Neural cell (in vitro differentiated cells): ENCODE measurements at regions not wholly inside any gene's neighbourhood (a gene's known extent, or its start where the extent isn't known, plus 50 kb on each side); places are given as distances from the start of the nearest gene placed in this dataset.

ENCODE experiments used
- H2AFZ ChIP-seq: fragments of 200-600, 300-800 bp; sonication (generic), shearing (Covaris generic); 2 replicates; pipeline ENCODE4 v1.6.0; 2014; ENCODE audit warnings: low read depth, mild to moderate bottlenecking, antibody characterized with exemption, low read length, moderate library complexity
- H3F3A ChIP-seq: fragments of 200-600 bp; shearing (Covaris generic); 2 replicates; pipeline ENCODE4 v1.6.1; 2016; ENCODE audit warnings: mild to moderate bottlenecking, moderate library complexity, mixed read lengths, antibody characterized with exemption, low read length; ENCODE audit not compliant: insufficient read depth, poor library complexity, severe bottlenecking
- H3K27ac ChIP-seq: fragments of 200-600, 300-800 bp; sonication (generic), shearing (Covaris generic); 2 replicates; pipeline ENCODE4 v1.5.1; 2014; ENCODE audit warnings: mild to moderate bottlenecking, low read length, moderate library complexity
- H3K27me3 ChIP-seq: fragments of 300-800, 200-600 bp; sonication (generic), shearing (Covaris generic); 2 replicates; pipeline ENCODE4 v1.6.0; 2014; ENCODE audit warnings: mild to moderate bottlenecking, low read depth, low read length, moderate library complexity; ENCODE audit not compliant: insufficient read depth
- H3K36me3 ChIP-seq: fragments of 300-800, 200-600 bp; sonication (generic), shearing (Covaris generic); 2 replicates; pipeline ENCODE4 v1.5.1; 2014; ENCODE audit warnings: mild to moderate bottlenecking, antibody characterized with exemption, low read length, moderate library complexity; ENCODE audit not compliant: insufficient read depth
- H3K4me2 ChIP-seq: fragments of 300-800, 200-600 bp; sonication (generic), shearing (Covaris generic); 2 replicates; pipeline ENCODE4 v1.6.0; 2014; ENCODE audit warnings: mild to moderate bottlenecking, low read length
- H3K4me3 ChIP-seq: fragments of 300-800, 200-600 bp; sonication (generic), shearing (Covaris generic); 2 replicates; pipeline ENCODE4 v1.5.1; 2014; ENCODE audit warnings: mild to moderate bottlenecking, low read length, moderate library complexity
- H3K79me2 ChIP-seq: fragments of 200-600 bp; shearing (Covaris generic); replicated peaks from 2 replicates; pipeline ENCODE4 v1.6.0; 2014; ENCODE audit warnings: mild to moderate bottlenecking, low read length, moderate library complexity; ENCODE audit not compliant: insufficient read depth
- H3K9ac ChIP-seq: fragments of 300-800, 200-600 bp; sonication (generic), shearing (Covaris generic); 2 replicates; pipeline ENCODE4 v1.6.1; 2016; ENCODE audit warnings: mild to moderate bottlenecking, low read length, mixed read lengths
- H3K9me2 ChIP-seq: fragments of 200-600 bp; shearing (Covaris generic); 2 replicates; pipeline ENCODE4 v1.6.1; 2016; ENCODE audit warnings: mild to moderate bottlenecking, low read length, mixed read lengths; ENCODE audit not compliant: insufficient read depth
- H3K9me3 ChIP-seq: fragments of 200-600, 300-800 bp; sonication (generic), shearing (Covaris generic); 2 replicates; pipeline ENCODE4 v1.6.1; 2016; ENCODE audit warnings: mild to moderate bottlenecking, mixed run types, low read length, moderate library complexity, mixed read lengths
- H4K20me1 ChIP-seq: fragments of 200-600 bp; shearing (Covaris generic); 2 replicates; pipeline ENCODE4 v1.6.1; 2016; ENCODE audit warnings: mild to moderate bottlenecking, mixed run types; ENCODE audit not compliant: insufficient read depth
- CTCF ChIP-seq: fragments of 450-650 bp; IDR thresholded peaks from 2 replicates; pipeline ENCODE4 v1.5.1; 2014; ENCODE audit warnings: antibody characterized with exemption, mild to moderate bottlenecking, moderate library complexity; ENCODE audit not compliant: poor library complexity, severe bottlenecking
- EP300 ChIP-seq: fragments of 450-650 bp; conservative IDR thresholded peaks from 2 replicates; pipeline ENCODE4 v1.6.1; 2014; ENCODE audit warnings: antibody characterized with exemption, mild to moderate bottlenecking, moderate library complexity; ENCODE audit not compliant: poor library complexity, severe bottlenecking
- EZH2 ChIP-seq: fragments of 200-600, 300-800 bp; shearing (Covaris generic), sonication (generic); IDR thresholded peaks from 2 replicates; pipeline ENCODE4 v1.6.1; 2014; ENCODE audit warnings: antibody characterized with exemption, low read length, borderline replicate concordance, mild to moderate bottlenecking; ENCODE audit not compliant: insufficient read depth, poor library complexity, severe bottlenecking
- MXI1 ChIP-seq: fragments of 450-650 bp; conservative IDR thresholded peaks from 2 replicates; pipeline ENCODE4 v1.6.1; 2014; ENCODE audit warnings: antibody characterized with exemption, mild to moderate bottlenecking; ENCODE audit not compliant: poor library complexity, severe bottlenecking
- POLR2AphosphoS5 ChIP-seq: IDR thresholded peaks from 2 replicates; pipeline ENCODE4 v1.6.1; 2012
- RAD21 ChIP-seq: fragments of 450-650 bp; conservative IDR thresholded peaks from 2 replicates; pipeline ENCODE4 v1.6.1; 2014; ENCODE audit warnings: antibody characterized with exemption, mild to moderate bottlenecking, moderate library complexity
- REST ChIP-seq: IDR thresholded peaks from 2 replicates; pipeline ENCODE4 v1.6.1; 2012; ENCODE audit warnings: borderline replicate concordance
- SMC3 ChIP-seq: fragments of 450-650 bp; conservative IDR thresholded peaks from 2 replicates; pipeline ENCODE4 v1.6.1; 2014; ENCODE audit warnings: antibody characterized with exemption, mild to moderate bottlenecking, moderate library complexity; ENCODE audit not compliant: poor library complexity
- TAF1 ChIP-seq: IDR thresholded peaks from 2 replicates; pipeline ENCODE4 v1.6.1; 2012; ENCODE audit warnings: low read depth

GRCh38 chr7:41910940-41911600, 208.2 kb upstream of the INHBA start:
- no peak overlapping the region for H3K27ac ChIP-seq
- H3K4me2 ChIP-seq = no peak overlapping the region
- TF ChIP-seq SMC3 = no peak
- no peak for TF ChIP-seq REST
- TF ChIP-seq EP300 = no peak
- no peak for TF ChIP-seq POLR2AphosphoS5
- no peak for TF ChIP-seq CTCF
- no peaks in the 10 kb centered on the region for H3F3A ChIP-seq
- H3K9ac ChIP-seq = no peak overlapping the region
- H3K9me3 ChIP-seq = no peaks in the 10 kb centered on the region
- no peaks in the 10 kb centered on the region for H3K79me2 ChIP-seq
- H3K9me2 ChIP-seq = no peaks in the 10 kb centered on the region
- no peaks in the 10 kb centered on the region for H3K27me3 ChIP-seq
- no peaks in the 10 kb centered on the region for H4K20me1 ChIP-seq
- no peak overlapping the region for H2AFZ ChIP-seq
- H3K36me3 ChIP-seq = no peaks in the 10 kb centered on the region
- no peak overlapping the region for H3K4me3 ChIP-seq

- Histone ChIP-seq H3K79me2 (no peaks in the 10 kb centered on the region), H3K9ac (no peak overlapping the region), H3K36me3 (no peaks in the 10 kb centered on the region), H3K9me2 (no peaks in the 10 kb centered on the region), H3K4me3 (no peak overlapping the region), H3K4me2 (no peak overlapping the region), H3F3A (no peaks in the 10 kb centered on the region), H4K20me1 (no peaks in the 10 kb centered on the region), H2AFZ (no peak overlapping the region), H3K27me3 (no peaks in the 10 kb centered on the region), H3K9me3 (no peaks in the 10 kb centered on the region), H3K27ac (no peak overlapping the region)
- TF ChIP-seq MXI1 = no peak
- no peak for TF ChIP-seq EZH2
- TF ChIP-seq TAF1 = no peak
- no peak for TF ChIP-seq RAD21
- no peak for TF ChIP-seq CTCF
- no peak for TF ChIP-seq REST
- no peak for TF ChIP-seq SMC3
- TF ChIP-seq POLR2AphosphoS5 = no peak
- TF ChIP-seq EP300 = no peak
These were observed 204.6 kb upstream of the INHBA start for GRCh38 chr7:41907444-41907843.
